ENCODE measurements at regions not wholly inside any gene's neighbourhood (a gene's known extent, or its start where the extent isn't known, plus 50 kb on each side); places are given as distances from the start of the nearest gene placed in this dataset.

DNA sequence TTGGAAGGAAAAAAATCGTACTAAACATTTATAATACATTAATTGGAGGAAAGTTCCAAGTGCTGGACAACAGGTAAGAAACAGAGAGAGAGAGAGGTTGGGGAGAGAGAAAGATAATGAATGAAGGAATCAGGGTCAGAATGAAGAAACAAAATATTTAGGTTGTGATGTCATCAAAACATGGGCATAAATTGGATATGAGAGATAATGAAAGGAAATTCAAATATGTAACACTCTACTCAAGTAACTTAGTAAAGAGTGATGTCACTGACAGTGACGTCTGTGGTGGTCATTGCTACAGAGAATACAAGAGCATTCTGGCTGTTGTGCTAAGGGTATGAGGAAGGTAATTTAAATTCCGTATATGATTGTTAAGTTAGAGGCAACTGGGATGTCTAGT, 543.4 kb upstream of the COX7C start:
- DNase-seq (ENCODE audit: low spot score) = no peak

DNA sequence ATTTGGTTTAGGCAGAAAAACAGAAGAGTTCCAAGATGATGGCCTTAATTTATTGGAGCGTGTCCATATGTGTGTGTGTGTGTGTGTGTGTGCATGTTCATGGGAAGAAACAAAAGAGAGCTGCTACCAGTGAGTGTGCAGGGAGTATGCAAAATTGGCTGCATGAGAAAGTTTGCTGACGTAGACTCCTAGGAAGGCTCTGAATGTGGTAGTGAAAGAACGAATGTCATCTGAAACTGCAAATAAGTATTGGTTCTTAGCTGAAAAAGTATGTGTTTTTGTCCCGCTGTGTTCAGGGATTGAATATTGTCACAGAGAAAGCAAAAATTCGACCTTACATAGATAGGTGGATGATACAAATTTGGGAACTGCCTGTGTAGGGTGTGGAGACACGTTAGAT, 542.6 kb upstream of the COX7C start:
- intact Hi-C loops (cut with DNase I) = no loop called here

More for the DNA sequence above, 543.4 kb upstream of the COX7C start:
- intact Hi-C loops (cut with DNase I) = no loop called here

DNA sequence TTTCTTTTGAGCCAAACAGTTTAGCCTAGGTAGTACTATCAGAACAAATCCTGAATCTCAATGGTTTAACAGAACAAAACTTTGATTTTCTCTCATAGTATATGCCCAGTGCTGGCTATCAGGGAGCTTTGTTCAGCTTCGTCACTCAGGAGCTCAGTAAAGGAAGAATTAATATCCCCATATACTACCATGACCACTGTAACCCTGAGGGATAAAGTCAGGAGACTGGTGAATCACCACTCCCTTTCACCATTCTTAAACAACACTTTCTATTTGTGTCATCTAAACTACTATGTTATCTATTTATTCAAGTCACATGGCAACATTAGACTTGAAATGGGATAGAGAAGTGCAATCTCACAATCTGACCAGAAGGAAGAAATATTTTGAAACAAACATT, 522.6 kb upstream of the COX7C start:
- intact Hi-C loops (cut with DNase I) = no loop called here
- no peak for DNase-seq (ENCODE audit: low spot score)

More for the DNA sequence above, 542.6 kb upstream of the COX7C start:
- DNase-seq (ENCODE audit: low spot score) = no peak

DNA sequence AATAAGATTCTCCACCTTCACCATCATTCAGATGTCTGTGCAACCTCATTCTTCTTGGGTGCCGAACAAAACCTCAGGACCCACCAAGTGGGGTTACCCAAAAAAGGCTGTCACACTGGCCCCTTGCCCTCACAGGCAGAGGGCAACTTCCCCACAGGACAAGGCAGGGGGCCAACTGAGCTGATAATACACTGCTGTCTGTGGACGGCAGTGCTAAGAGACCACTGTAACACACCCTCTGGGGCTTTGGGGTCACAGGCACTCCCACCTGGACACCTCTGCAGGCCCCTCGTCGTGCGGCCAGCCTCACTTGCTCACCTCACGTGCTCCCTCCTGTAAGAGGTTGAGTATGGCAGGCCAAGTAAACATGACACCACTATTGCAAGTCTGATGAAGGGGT, 515.8 kb upstream of the COX7C start:
- intact Hi-C loops (cut with DNase I) = no loop called here
- peak; percentile 60 for DNase-seq (ENCODE audit: low spot score)

DNA sequence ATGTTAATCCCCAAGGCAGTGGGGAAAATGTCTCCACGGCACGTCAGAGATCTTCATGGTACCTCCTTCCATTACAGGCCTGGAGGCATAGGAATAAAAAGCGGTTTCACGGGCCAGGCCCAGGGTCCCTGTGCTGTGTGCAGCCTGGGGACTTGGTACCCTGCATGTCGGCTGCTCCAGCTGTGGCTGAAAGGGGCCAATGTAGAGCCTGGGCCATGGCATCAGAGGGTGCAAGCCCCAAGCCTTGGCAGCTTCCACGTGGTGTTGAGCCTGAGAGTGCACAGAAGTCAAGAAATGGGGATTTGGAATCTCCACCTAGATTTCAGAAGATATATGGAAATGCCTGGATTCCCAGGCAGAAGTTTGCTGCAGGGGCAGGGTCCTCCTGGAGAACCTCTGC, 508.9 kb upstream of the COX7C start:
- DNase-seq (ENCODE audit: low spot score) = no peak
- intact Hi-C loops (cut with DNase I) = no loop called here

DNA sequence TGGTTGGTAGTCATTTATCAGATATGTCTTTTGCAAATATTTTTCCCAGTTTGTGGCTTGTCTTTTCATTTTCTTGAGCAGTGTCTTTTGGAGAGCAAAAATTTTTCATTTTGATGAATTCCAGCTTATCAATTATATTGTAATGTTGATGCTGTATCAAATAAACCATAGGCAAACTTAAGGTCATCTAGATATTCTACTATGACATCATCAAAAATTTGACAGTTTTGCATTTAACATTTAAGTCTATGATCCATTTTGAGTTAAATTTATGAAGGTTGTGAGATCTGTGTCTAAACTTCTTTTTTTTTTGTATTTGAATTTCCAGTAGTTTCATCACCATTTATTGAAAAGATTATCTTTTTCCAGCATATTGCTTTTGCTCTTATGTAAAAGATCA, 505.5 kb upstream of the COX7C start:
- intact Hi-C loops (cut with DNase I) = no loop called here
- DNase-seq (ENCODE audit: low spot score) = no peak

DNA sequence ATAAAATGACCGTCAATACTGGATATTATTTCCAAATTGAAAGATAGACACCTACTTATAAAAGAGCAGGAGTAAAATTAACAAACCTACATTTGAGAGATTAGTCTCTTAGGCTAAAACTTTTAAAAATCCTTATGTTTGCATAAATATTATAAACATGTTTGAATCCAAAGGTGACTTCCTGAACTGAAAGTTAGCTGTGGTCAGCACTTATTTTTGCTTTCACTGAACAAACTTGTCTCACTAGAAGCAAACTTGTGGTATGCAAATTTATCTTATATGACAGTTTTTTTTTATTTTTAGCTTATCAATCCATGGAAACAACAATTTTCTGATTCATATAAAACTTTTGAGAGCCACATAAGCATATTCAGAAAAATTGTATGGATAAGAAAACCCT, 502.6 kb upstream of the COX7C start:
- intact Hi-C loops (cut with DNase I) = no loop called here

DNA sequence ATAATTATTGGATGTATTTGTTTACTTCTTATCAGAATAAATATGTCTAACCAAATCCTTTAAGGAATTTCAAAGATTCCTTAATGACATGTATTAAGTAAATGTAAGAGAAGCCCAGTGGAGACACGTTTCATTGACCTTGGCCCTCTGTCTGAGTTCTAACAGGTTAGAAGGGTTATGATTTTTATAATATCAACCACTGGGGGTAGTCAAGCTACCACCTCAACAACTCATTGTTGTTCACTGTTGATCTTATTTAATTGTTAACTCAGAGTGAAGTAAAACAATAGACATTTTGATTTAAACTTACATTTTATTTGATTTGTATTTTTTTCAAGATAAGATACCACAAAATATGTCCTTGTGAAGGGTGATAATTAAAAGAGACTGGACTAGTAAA, 499.2 kb upstream of the COX7C start:
- DNase-seq (ENCODE audit: low spot score) = no peak
- intact Hi-C loops (cut with DNase I) = no loop called here

More for the DNA sequence above, 502.6 kb upstream of the COX7C start:
- no peak for DNase-seq (ENCODE audit: low spot score)

DNA sequence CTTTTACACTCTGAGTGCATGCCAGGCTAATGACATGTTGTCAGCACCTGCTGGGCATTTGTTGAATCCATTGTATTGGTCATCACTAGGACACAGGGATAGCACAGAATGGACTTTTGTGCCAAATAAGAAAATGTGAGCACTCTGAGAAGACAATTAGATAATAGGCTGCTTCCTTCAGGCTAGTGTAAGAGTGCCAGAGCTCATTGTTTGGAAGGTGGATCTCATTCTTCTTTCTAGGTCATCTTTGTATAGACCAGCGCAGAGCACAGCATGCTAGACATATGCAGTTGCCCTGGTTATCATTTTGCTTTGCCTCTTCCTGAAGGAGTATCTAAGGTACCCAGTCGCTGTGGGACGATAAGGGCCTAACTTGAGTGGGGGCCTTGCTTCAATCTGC, 493.4 kb upstream of the COX7C start:
- no peak for DNase-seq (ENCODE audit: low spot score)
- intact Hi-C loops (cut with DNase I) = no loop called here

DNA sequence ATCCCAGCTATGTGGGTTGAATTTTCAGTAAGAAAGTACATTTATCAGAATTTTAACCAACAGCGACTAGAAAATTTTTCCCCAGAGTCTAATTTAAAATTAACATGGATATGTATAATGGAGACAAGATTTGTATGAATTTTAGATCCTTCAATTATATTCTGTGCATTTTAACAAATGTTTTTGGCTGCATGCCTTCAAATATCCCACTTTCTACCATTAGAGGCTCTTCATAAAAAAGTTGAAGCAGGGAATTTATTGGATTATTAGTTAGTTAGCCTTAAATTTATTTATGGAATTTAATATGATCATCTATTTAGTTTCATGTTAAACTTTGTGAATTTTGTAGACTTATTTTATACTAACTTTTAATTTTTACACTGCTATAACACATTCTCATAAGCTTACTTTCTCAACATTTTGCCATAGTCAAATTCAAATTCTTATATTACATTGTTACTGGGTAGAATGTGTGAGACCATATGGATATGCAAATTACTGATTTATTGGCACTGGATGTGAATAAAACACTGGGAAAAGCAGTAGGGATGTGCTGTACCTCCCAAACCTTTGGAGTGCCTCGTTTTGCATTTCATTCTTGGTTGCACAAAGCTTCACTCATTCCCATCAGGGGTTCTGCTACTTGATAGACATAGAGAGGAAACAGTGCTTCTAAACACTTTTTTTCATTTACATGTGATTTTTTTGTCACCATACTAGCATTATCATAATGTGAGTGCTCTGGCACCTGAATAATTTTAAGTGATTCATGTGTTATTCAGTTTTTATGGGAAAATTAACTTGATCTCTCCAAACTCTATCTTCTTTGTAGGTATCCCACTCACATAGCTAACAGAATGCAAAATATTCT, 491.8 kb upstream of the COX7C start:
- intact Hi-C loops (cut with DNase I) = no loop called here
- DNase-seq (ENCODE audit: low spot score) = no peak

DNA sequence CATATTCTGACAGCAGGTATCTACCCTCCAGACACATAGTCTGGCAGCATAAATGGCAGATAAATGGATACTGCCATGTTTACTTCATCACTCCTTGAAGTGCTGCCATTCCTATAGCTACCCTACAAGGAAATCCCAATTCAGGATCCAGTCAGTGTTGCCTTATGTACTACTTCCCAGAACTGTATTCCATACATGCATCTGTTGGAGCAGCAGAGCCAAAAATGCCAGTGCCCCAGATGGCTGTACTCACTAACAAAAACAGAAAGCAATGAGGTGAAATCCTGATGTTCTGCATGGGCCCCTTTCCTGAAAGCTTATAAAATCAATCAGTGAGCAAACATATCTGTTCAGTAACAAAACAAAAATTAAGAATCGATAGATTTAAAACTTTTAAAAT, 490.0 kb upstream of the COX7C start:
- intact Hi-C loops (cut with DNase I) = no loop called here
- no peak for DNase-seq (ENCODE audit: low spot score)

DNA sequence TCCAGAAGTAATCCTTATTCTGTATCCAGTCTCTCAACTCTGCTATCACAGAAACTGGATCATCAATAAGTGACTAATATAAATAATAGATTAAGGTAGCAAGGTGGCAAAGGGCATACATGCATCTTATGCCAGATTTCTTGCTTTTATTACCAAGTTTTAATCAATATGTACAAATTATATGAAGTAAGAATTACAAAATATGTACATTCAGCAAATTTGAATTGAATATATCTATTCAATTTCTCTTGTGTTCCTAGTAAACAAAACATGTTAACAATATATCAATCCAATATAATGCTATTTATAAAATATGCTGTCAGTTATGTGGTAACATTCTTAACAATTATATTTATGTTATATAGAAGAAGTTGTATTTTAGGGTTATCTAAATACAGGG, 488.7 kb upstream of the COX7C start:
- DNase-seq (ENCODE audit: low spot score) = no peak
- intact Hi-C loops (cut with DNase I) = no loop called here

DNA sequence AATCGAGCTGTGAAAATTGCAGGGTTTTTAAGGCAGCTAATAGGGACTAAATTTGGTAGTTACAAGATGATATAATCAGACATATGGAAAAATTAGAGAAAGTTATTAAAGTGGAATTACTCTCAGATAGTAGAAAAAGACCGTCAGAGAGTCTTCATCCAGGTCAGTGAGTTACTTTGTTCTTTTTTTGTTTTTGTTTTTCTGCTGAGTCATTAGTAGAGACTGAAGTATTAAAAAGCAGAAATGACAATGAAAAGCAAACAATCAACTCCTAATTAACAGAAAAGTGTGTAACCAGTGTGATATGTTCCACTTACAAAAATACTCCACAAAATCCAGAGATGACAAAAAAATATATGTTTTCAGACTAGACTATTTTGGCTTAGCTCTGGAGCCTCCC, 480.4 kb upstream of the COX7C start:
- intact Hi-C loops (cut with DNase I) = no loop called here
- DNase-seq (ENCODE audit: low spot score) = no peak

DNA sequence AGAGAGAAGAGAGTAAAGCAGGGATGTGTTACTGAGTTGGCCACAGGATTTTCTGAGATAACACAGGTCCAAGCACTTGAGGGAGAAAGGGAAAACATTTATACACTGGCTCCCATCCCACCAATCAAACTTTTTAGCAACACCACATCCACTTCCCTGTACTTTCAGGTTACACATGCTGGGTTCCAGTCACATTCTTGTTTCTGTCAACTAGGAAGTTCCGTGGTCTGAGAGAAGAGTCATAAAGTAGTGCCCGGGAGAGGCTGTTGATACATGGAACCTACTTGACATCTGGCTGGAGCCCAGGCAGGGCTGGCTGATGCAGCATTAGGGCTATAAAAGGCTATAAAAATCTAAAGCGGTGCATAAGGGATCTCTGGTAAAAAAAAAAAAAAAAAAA, 473.9 kb upstream of the COX7C start:
- intact Hi-C loops (cut with DNase I) = loop anchor here in 1 of 2 donors (2.0 kb wide), 1 partner anchor 37 kb away; no protein-coding TSS in a partner anchor
- no peak for DNase-seq (ENCODE audit: low spot score)

DNA sequence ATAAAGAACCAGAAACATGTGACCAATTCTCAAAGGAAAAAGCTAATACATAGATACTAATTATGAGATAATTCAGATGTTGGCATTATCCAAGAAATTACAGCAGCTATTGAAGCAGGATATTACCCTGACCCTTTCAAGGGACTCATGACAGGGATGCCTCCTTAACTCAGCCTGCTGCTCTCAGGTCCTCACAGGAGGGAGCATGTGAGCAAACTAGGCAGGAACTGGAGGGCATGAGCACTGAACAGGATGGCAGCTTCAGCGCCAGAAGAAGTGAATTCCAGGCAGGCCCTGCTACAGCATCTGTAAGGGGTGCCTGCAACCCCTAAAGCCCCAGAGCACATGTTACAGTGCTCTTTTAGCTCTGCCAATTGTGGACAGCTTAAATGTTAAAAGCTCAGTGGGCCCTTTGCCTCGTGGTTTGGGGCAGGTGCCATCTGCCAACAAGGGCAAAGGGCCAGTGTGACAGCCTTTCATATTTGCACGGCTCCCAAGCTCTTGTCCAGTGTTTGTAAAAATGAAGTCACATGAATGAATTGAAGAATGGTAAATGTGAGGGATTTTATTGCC, 464.7 kb upstream of the COX7C start:
- DNase-seq (ENCODE audit: low spot score) = no peak
- intact Hi-C loops (cut with DNase I) = no loop called here

DNA sequence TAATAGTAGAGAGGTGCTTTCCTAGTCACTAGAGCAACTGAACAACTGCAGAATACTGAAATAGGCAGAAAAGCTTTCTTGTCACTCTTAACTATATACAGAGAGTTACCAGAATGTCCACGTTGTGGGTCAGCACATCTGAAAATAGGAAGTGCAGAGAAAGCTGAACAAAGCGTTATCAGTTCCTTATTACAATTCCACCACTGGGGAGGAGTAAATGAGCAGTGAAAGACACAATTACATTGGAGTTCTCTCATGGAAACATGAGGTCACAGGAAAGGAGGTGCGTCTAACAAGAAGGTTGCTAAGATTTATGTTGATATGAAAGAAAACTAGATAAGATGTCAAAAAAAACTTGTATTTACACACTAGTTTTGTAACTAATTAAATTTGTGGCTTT, 461.9 kb upstream of the COX7C start:
- intact Hi-C loops (cut with DNase I) = no loop called here
- DNase-seq (ENCODE audit: low spot score) = no peak

DNA sequence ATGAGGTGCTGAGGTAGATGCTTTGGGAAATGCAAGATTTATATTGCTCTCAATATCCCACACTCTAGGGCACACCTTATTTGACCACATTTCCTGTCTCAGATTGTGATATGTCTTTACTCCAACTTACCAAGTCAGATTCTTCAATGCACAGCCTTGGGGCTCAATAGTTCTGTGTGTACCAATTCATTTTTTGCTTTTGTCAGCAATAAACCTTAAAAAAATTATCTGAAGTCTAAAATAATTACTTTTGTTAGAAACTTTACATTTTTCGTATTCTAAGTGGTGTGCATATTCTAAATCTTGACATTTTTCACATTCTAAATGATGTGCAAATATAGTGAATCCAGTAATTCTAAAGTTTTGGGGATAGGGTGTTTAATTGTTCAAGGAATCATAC, 447.5 kb upstream of the COX7C start:
- DNase-seq (ENCODE audit: low spot score) = no peak
- intact Hi-C loops (cut with DNase I) = no loop called here

DNA sequence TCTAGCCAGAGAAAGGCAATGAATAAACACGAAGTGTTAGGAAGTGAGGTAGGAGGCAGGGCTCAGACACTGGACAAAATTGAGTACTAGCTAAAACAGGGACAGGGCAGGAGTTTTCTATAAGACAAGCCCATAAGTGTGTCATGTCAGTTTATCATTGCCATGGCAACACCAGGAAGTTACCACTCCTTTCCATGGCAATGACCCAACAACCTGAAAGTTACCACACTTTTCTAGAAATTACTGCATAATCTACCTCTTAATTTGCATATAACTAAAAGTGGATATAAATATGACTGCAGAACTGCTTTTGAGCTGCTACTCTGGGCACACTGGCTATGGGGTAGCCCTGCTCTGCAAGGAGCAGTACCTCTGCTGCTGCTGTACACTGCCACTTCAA, 442.5 kb upstream of the COX7C start:
- no peak for DNase-seq (ENCODE audit: low spot score)
- intact Hi-C loops (cut with DNase I) = no loop called here

DNA sequence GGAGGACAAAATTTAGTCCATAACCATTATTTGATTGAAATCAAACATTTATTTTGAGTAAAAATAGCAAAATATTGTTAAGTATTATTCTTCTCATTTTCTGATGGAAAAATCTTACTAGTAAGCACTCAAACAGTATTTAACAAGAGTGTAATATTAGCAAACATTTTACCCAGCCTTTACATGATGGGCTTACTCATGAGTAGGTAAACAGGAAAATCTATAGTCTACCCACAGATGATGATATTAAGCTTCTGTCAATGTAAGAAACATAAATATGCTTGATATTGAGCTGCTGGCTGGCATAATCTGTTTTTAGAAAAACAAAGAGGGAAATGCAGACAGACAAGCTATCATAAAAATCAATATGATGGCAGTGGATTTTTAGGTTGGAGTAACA, 418.5 kb upstream of the COX7C start:
- no peak for DNase-seq (ENCODE audit: low spot score)
- intact Hi-C loops (cut with DNase I) = no loop called here

DNA sequence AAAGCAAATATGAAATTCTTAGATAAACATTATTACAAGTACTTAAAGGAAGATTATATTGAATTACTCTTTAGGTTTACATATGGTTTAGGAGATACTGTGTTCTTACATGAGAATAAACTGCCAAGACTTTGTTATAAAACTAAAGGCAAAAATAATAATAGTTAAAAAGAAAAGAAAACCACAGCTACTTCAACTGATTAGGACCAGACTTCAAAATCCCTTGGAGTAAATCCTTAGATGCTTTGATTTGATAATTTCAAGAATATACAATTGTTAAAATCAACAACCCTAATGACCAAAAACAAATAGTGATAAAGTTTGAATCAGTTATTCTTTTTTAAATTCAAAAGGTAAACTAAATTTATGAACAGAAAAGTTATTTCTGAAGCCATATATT, 389.6 kb upstream of the COX7C start:
- intact Hi-C loops (cut with DNase I) = no loop called here
- DNase-seq (ENCODE audit: low spot score) = no peak

DNA sequence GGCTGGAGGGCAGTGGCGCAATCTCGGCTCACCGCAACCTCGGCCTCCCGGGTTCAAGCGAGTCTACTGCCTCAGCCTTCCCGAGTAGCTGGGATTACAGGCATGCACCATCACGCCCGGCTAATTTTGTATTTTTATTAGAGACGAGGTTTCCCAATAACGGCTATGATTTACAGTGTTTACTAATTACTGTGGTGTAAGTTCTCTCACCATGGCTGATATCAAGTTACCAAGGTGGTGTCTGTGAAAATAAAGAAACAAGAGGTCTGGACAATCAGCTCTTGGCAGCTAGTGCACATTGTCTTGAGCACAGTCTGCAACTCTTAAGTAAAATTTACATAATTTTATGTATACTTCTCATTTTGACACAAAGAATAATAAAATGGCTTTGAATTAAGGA, 385.5 kb upstream of the COX7C start:
- no peak for DNase-seq (ENCODE audit: low spot score)
- intact Hi-C loops (cut with DNase I) = no loop called here

Data from posterior vena cava (tissue), 2 donors.